Esophagus muscularis mucosa (tissue), 3 donors: ENCODE measurements at regions not wholly inside any gene's neighbourhood (a gene's known extent, or its start where the extent isn't known, plus 50 kb on each side); places are given as distances from the start of the nearest gene placed in this dataset.

Source experiments
- POLR2A ChIP-seq: fragments of 450-650 bp; IDR thresholded peaks from one replicate; pipeline ENCODE4 v1.6.1; 2017; ENCODE audit warnings: antibody characterized with exemption, moderate library complexity, mild to moderate bottlenecking, low read depth
- POLR2AphosphoS5 ChIP-seq, 2 donors: sonication (generic); formaldehyde crosslinking; IDR thresholded peaks; one replicate each; pipeline ENCODE4 v1.6.1; 2017; ENCODE audit warnings: antibody characterized with exemption in 2 of 2
- TF ChIP-seq, protein P1 (sequence below), 3 experiments: fragments of 200-600 bp in 2 of 3; fragments of 450-650 bp in 1 of 3; sonication (generic) in 2 of 3; IDR thresholded peaks; one replicate each; pipeline ENCODE4 v1.5.1; 2017 to 2019; ENCODE audit warnings: antibody characterized with exemption in 3 of 3, mild to moderate bottlenecking in 2 of 3, moderate library complexity in 1 of 3

GRCh38 chr5:143574236-143574635, 170.8 kb upstream of the NR3C1 start:
- TF ChIP-seq POLR2A (no peak), POLR2AphosphoS5 (IDR thresholded peaks at IDR 0.05) (no peak)
- TF ChIP-seq, protein P1, sequence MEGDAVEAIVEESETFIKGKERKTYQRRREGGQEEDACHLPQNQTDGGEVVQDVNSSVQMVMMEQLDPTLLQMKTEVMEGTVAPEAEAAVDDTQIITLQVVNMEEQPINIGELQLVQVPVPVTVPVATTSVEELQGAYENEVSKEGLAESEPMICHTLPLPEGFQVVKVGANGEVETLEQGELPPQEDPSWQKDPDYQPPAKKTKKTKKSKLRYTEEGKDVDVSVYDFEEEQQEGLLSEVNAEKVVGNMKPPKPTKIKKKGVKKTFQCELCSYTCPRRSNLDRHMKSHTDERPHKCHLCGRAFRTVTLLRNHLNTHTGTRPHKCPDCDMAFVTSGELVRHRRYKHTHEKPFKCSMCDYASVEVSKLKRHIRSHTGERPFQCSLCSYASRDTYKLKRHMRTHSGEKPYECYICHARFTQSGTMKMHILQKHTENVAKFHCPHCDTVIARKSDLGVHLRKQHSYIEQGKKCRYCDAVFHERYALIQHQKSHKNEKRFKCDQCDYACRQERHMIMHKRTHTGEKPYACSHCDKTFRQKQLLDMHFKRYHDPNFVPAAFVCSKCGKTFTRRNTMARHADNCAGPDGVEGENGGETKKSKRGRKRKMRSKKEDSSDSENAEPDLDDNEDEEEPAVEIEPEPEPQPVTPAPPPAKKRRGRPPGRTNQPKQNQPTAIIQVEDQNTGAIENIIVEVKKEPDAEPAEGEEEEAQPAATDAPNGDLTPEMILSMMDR (IDR thresholded peaks at IDR 0.05), result no peak
